Mesenchymal stem cell (in vitro differentiated cells and primary cell): ENCODE measurements at regions not wholly inside any gene's neighbourhood (a gene's known extent, or its start where the extent isn't known, plus 50 kb on each side); places are given as distances from the start of the nearest gene placed in this dataset.
"Not testable (repeated sequence)": the region's sequence is repeated elsewhere in the genome, so short reads cannot be mapped to it uniquely, and the experiment has no call there.

ENCODE experiments used
- DNase-seq: peaks from one replicate; pipeline ENCODE4 v3.0.0-alpha.2; 2013
- H2AFZ ChIP-seq: one replicate; pipeline ENCODE4 v1.6.1; 2013; ENCODE audit warnings: low read depth, mild to moderate bottlenecking, control low read depth, inconsistent platforms, low read length, moderate library complexity
- H2AK5ac ChIP-seq: 2 replicates; pipeline ENCODE4 v1.6.1; 2013; ENCODE audit warnings: low read length, moderate library complexity, mild to moderate bottlenecking, inconsistent platforms; ENCODE audit not compliant: severe bottlenecking
- H2BK120ac ChIP-seq: one replicate; pipeline ENCODE4 v1.6.1; 2013; ENCODE audit warnings: low read depth, mild to moderate bottlenecking, inconsistent platforms, low read length, moderate library complexity
- H2BK12ac ChIP-seq, 2 experiments: one replicate each; pipeline ENCODE4 v1.6.1; 2013; ENCODE audit warnings: inconsistent platforms in 2 of 2, low read length in 2 of 2, mild to moderate bottlenecking in 2 of 2, moderate library complexity in 2 of 2, control low read depth in 1 of 2
- H2BK15ac ChIP-seq: one replicate; pipeline ENCODE4 v1.6.1; 2013; ENCODE audit warnings: mild to moderate bottlenecking, low read depth, inconsistent platforms; ENCODE audit not compliant: poor library complexity, severe bottlenecking
- H2BK5ac ChIP-seq: 2 replicates; pipeline ENCODE4 v1.6.1; 2013; ENCODE audit warnings: low read depth, mild to moderate bottlenecking, low read length, control low read depth, inconsistent platforms; ENCODE audit not compliant: poor library complexity, severe bottlenecking
- H3K14ac ChIP-seq, 2 experiments: one replicate each; pipeline ENCODE4 v1.6.1; 2013; ENCODE audit warnings: inconsistent platforms in 2 of 2, low read length in 2 of 2, control low read depth in 1 of 2, mild to moderate bottlenecking in 1 of 2, moderate library complexity in 1 of 2
- H3K18ac ChIP-seq, 2 experiments: one replicate each; pipeline ENCODE4 v1.6.1; 2013; ENCODE audit warnings: inconsistent platforms in 2 of 2, low read length in 2 of 2, control low read depth in 1 of 2, low read depth in 1 of 2, mild to moderate bottlenecking in 1 of 2
- H3K23ac ChIP-seq, 2 experiments: one replicate each; pipeline ENCODE4 v1.6.1; 2013; ENCODE audit warnings: inconsistent platforms in 2 of 2, low read length in 2 of 2, mild to moderate bottlenecking in 2 of 2, moderate library complexity in 2 of 2, control low read depth in 1 of 2
- H3K27ac ChIP-seq: 2 replicates; pipeline ENCODE4 v1.5.1; 2013; ENCODE audit warnings: mild to moderate bottlenecking, moderate library complexity, low read length, control low read depth, inconsistent platforms; ENCODE audit not compliant: poor library complexity, severe bottlenecking
- H3K27me3 ChIP-seq, 2 experiments: 2 replicates each; pipeline versions ENCODE4 v1.6.1 to v1.7.0; 2013; ENCODE audit warnings: low read length in 2 of 2, mild to moderate bottlenecking in 2 of 2, moderate library complexity in 2 of 2, control low read depth in 1 of 2, inconsistent platforms in 1 of 2; ENCODE audit not compliant: control insufficient read depth in 1 of 2, insufficient read depth in 1 of 2
- H3K36me3 ChIP-seq, 2 experiments: 2 replicates each; pipeline versions ENCODE4 v1.6.1 to v1.7.0; 2013; ENCODE audit warnings: low read length in 2 of 2, control low read depth in 1 of 2, inconsistent platforms in 1 of 2, low read depth in 1 of 2, mild to moderate bottlenecking in 1 of 2; ENCODE audit not compliant: insufficient read depth in 2 of 2, control insufficient read depth in 1 of 2
- H3K4ac ChIP-seq, 2 experiments: one replicate each; pipeline ENCODE4 v1.6.1; 2013; ENCODE audit warnings: inconsistent platforms in 2 of 2, low read length in 2 of 2, mild to moderate bottlenecking in 2 of 2, moderate library complexity in 2 of 2, control low read depth in 1 of 2, low read depth in 1 of 2
- H3K4me1 ChIP-seq: 2 replicates; pipeline ENCODE4 v1.6.1; 2013; ENCODE audit warnings: low read depth, low read length, control low read depth; ENCODE audit not compliant: control insufficient read depth, insufficient read depth
- H3K4me2 ChIP-seq: 2 replicates; pipeline ENCODE4 v1.6.1; 2013; ENCODE audit warnings: low read length, mild to moderate bottlenecking, inconsistent platforms; ENCODE audit not compliant: poor library complexity, severe bottlenecking
- H3K4me3 ChIP-seq, 2 experiments: 2 replicates each; pipeline versions ENCODE4 v1.5.1 to v1.7.0; 2013; ENCODE audit warnings: low read length in 2 of 2, mild to moderate bottlenecking in 2 of 2, control low read depth in 1 of 2, low read depth in 1 of 2; ENCODE audit not compliant: insufficient read depth in 1 of 2
- H3K79me1 ChIP-seq: replicated peaks from 2 replicates; pipeline ENCODE4 v1.6.1; 2013; ENCODE audit warnings: mild to moderate bottlenecking, control low read depth, low read length, inconsistent platforms; ENCODE audit not compliant: poor library complexity, severe bottlenecking
- H3K9ac ChIP-seq: 2 replicates; pipeline ENCODE4 v1.7.0; 2013; ENCODE audit warnings: mild to moderate bottlenecking, low read length, moderate library complexity
- H3K9me3 ChIP-seq: 2 replicates; pipeline ENCODE4 v1.7.0; 2013; ENCODE audit warnings: mild to moderate bottlenecking, low read length; ENCODE audit not compliant: control insufficient read depth
- H4K8ac ChIP-seq: one replicate; pipeline ENCODE4 v1.6.1; 2013; ENCODE audit warnings: inconsistent platforms, mild to moderate bottlenecking, low read length, moderate library complexity
- H4K91ac ChIP-seq: one replicate; pipeline ENCODE4 v1.6.1; 2013; ENCODE audit warnings: mild to moderate bottlenecking, low read length, inconsistent platforms
- WGBS: methylation state at CpG from one replicate; pipeline ENCODE4 v1.1.7; 2013; ENCODE audit warnings: mixed read lengths; 5-methylcytosine and 5-hydroxymethylcytosine counted together

GRCh38 chr11:25625094-25625493 is 706.8 kb upstream of the ANO3 start:
- no peak overlapping the region for H3K9ac ChIP-seq
- no peak overlapping the region for H3K14ac ChIP-seq
- no peak overlapping the region for H2BK15ac ChIP-seq
- H3K18ac ChIP-seq: no peak overlapping the region
- no peak overlapping the region for H3K4ac ChIP-seq
- no peaks in the 10 kb centered on the region for H3K79me1 ChIP-seq
- no peaks in the 10 kb centered on the region for H3K36me3 ChIP-seq
- H2AFZ ChIP-seq: no peak overlapping the region
- no peak overlapping the region for H3K23ac ChIP-seq
- H2BK120ac ChIP-seq: no peak overlapping the region
- H3K4me1 ChIP-seq: no peaks in the 10 kb centered on the region
- H3K4me2 ChIP-seq: no peak overlapping the region
- H2BK5ac ChIP-seq: no peak overlapping the region
- H2BK12ac ChIP-seq: no peak overlapping the region
- no peak overlapping the region for H3K27ac ChIP-seq
- no peak for DNase-seq
- H4K8ac ChIP-seq: no peak overlapping the region
- no peak overlapping the region for H4K91ac ChIP-seq
- WGBS: 94% methylated on average over 3 of the region's 3 CpGs
- no peaks in the 10 kb centered on the region for H3K27me3 ChIP-seq
- no peak overlapping the region for H2AK5ac ChIP-seq
- H3K4me3 ChIP-seq: no peak overlapping the region
- no peaks in the 10 kb centered on the region for H3K9me3 ChIP-seq

GRCh38 chr11:25628030-25628429 is 703.9 kb upstream of the ANO3 start:
- H2BK12ac ChIP-seq: no peak overlapping the region
- no peak overlapping the region for H3K27ac ChIP-seq
- H2BK5ac ChIP-seq: no peak overlapping the region
- H3K79me1 ChIP-seq: no peaks in the 10 kb centered on the region
- H3K9me3 ChIP-seq: no peaks in the 10 kb centered on the region
- H3K4ac ChIP-seq: no peak overlapping the region
- no peak overlapping the region for H3K4me3 ChIP-seq
- H3K18ac ChIP-seq: no peak overlapping the region
- no peak for DNase-seq
- no peak overlapping the region for H3K4me2 ChIP-seq
- H3K36me3 ChIP-seq: no peaks in the 10 kb centered on the region
- H3K23ac ChIP-seq: no peak overlapping the region
- no peak overlapping the region for H3K14ac ChIP-seq
- H2BK15ac ChIP-seq: no peak overlapping the region
- no peaks in the 10 kb centered on the region for H3K27me3 ChIP-seq
- H2AK5ac ChIP-seq: no peak overlapping the region
- no peak overlapping the region for H2AFZ ChIP-seq
- WGBS: 85% methylated on average over 5 of the region's 5 CpGs
- no peak overlapping the region for H4K8ac ChIP-seq
- H3K9ac ChIP-seq: no peak overlapping the region
- no peaks in the 10 kb centered on the region for H3K4me1 ChIP-seq
- no peak overlapping the region for H4K91ac ChIP-seq
- H2BK120ac ChIP-seq: no peak overlapping the region

DNA sequence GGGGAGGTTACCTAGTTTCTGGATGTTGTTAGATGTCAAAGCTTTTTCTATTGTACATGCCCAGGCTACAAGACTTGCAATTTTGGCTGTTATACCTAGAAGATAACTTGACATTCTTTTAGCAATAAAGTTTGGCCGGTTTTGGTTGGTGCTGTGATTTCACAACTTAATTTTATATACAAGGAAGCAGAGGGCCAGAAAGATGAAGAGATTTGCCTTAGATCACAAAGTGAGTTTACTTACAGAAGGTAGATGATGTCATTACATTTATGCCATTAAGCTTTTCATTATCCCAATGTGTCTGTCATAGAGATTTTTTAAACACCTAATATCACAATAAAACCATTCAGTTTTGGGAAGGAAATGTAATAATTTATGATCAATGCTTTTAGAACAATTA is 698.7 kb upstream of the ANO3 start:
- no peak for DNase-seq
- Histone ChIP-seq H3K9me3 (no peaks in the 10 kb centered on the region), H4K8ac (no peak overlapping the region), H2BK12ac (no peak overlapping the region), H3K27ac (no peak overlapping the region), H3K4me2 (no peak overlapping the region), H3K4me1 (no peaks in the 10 kb centered on the region), H3K18ac (no peak overlapping the region), H3K9ac (no peak overlapping the region), H3K79me1 (no peaks in the 10 kb centered on the region), H4K91ac (no peak overlapping the region), H2BK120ac (no peak overlapping the region), H3K14ac (no peak overlapping the region), H3K23ac (no peak overlapping the region), H3K27me3 (no peaks in the 10 kb centered on the region), H3K4ac (no peak overlapping the region), H3K4me3 (no peak overlapping the region), H3K36me3 (no peaks in the 10 kb centered on the region), H2BK5ac (no peak overlapping the region), H2AFZ (no peak overlapping the region), H2AK5ac (no peak overlapping the region), H2BK15ac (no peak overlapping the region)
- WGBS: 77% methylated on average over 1 of the region's 1 CpG

DNA sequence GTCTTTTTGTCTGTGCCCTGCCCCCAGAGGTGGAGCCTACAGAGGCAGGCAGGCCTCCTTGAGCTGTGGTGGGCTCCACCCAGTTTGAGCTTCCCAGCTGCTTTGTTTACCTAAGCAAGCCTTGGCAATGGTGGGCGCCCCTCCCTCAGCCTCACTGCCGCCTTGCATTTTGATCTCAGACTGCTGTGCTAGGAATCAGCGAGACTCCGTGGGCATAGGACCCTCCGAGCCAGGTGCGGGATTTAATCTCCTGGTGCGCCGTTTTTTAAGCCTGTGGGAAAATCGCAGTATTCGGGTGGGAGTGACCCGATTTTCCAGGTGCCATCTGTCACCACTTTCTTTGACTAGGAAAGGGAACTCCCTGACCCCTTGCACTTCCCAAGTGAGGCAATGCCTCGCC is 682.7 kb upstream of the ANO3 start:
- not testable (repeated sequence) for H2AFZ ChIP-seq, H3K79me1 ChIP-seq, H3K27ac ChIP-seq, H3K4me3 ChIP-seq, H3K4ac ChIP-seq, H2BK12ac ChIP-seq, H3K4me1 ChIP-seq, H3K4me2 ChIP-seq, H2BK15ac ChIP-seq, H3K14ac ChIP-seq, H3K9me3 ChIP-seq, H2AK5ac ChIP-seq, H4K91ac ChIP-seq, H4K8ac ChIP-seq, H2BK5ac ChIP-seq, H3K23ac ChIP-seq, H3K18ac ChIP-seq, H3K36me3 ChIP-seq, H3K27me3 ChIP-seq, H2BK120ac ChIP-seq, H3K9ac ChIP-seq, DNase-seq
- 87% methylated on average over 12 of the region's 12 CpGs for WGBS
